HuH-7.5 (cell line): ENCODE measurements at regions not wholly inside any gene's neighbourhood (a gene's known extent, or its start where the extent isn't known, plus 50 kb on each side); places are given as distances from the start of the nearest gene placed in this dataset.
"Not testable (repeated sequence)": the region's sequence is repeated elsewhere in the genome, so short reads cannot be mapped to it uniquely, and the experiment has no call there.

ENCODE experiments used
- DNase-seq: peaks from one replicate; pipeline ENCODE4 v3.0.0; 2011; ENCODE audit warnings: low spot score

DNA sequence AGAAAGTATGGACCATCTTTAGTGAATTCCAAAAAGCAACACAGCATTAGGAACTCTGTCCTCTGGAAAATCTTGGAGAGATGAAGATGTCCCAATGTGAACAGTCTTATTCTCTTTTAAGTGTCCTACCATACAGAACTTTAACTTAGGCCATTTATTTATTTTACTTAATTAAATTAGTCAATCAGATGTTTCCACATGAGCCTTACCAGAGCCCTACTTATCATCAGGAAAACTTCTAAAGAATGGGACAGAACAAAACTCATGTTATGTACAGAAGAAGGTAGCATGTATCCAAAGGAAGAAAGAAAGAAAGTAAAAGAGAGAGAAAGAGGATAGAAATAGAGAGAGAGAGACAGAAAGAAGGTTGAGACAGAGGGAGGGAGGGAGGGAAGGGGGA, 276.4 kb downstream of the ETV1 start:
- no peak for DNase-seq

DNA sequence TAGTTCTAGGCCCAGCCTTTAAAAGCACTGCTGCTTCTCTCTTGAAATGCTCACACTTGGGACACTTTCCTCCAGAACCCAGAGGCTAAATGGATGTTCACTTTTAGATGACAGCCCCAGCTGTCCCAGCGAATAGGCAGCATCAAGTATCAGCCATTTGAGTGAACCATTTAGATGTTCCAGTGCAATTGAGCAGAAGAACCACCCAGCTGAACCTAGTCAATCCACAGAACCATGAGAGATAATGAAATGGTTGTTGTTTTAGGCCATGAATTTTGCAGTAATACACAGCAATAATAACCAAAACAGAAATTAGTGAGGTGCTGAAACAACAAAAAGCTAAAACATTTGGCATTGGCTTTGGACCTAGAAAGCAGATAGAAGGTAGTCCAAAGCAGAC, 273.9 kb downstream of the ETV1 start:
- no peak for DNase-seq

DNA sequence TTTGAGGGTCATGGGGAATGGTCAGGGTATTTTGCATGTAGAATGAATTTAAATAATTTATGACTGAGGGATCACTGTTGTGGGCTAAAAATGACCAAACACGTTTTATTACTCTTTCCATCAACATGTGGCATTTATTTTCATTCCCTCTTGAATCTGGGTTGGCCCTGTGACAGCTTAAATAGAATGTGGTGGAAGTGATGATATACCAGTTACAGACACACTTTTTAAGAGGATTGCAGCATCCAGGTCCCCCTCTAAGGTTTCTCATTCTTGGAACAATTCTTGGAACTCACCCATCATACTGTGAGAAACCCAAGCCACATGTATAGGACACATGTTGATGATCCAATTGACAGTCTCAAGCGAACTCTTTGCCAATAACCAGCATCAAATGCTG, 272.4 kb downstream of the ETV1 start:
- no peak for DNase-seq

DNA sequence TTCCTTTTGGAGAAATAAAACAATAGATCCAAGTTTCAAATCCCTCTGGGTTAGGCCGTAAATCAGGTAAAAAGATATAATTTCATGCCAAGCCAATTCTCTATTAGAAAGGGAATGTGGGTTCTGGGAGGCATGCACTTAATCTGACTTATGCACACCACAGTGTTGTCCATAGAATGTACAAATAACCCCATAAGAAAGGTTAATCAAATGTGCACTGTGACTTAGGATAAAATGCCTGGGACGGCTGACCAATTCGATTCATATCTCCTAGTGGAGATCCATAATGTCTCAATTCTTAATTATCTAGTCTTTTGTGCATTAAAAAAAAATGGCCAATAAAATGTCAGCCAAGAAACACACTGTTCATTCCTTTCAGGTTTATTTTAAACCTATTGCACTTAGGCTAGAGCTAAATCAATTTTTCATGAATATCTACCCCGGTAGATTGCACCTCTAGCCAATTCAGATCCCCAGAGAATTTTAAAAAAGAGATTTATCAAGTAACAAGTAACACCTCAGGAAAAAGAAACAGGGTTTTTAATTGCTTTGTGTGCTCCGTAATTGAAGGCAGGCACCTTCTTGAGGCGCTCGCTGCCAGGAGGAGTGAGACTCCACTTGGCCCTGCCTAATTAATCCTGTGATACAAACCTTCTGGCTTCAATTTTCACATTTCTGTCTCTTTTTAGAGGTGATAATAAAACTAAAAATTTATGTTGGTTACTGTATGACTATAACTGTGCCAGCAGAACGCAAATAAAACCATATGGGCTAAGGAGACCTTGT, 265.1 kb downstream of the ETV1 start:
- no peak for DNase-seq

DNA sequence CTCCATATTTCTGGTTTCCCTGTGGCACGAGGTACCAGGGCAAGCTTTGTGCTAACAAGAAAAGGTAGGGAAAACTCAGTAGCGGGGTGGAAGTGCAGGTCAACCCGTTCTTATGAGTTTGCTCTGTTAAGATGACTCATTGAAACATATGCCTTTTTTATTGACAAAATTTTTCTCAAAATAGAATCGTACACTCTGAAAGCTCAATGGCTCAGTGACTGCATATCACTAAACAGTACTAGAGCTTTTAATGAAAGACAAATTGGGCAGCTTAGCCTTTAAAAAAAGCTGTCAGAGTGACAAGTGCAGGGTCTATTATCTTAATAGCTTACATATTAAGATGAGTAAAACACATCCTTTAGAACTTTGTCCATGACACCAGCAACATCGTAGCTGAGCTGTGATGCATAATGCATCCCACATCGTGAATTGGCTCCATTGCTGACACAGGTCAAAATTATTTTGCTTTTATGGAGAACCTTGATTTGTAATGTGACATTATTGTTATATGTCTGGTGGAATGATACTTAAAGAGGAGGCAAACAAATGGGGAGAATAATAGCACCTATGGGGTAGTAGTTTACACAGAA, 264.4 kb downstream of the ETV1 start:
- no peak for DNase-seq

DNA sequence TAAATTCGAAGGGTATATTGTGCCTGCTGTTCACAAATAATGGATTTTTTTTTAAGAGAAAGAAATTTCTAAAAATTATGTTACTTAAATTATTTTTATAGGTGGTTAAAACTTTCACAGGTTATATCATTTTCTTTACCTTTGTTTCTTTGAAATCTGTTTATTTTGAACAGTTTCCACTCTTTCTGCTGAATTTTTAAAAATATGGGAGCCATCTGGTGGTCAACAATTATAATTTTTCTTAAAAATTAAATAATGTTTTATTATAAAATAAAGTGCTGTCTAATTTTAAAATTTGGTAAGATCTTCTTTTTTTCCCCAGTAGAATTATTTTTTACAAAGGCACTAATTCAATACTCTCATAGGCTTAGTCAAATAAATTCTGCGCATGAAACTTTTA, 263.9 kb downstream of the ETV1 start:
- DNase-seq: no peak

DNA sequence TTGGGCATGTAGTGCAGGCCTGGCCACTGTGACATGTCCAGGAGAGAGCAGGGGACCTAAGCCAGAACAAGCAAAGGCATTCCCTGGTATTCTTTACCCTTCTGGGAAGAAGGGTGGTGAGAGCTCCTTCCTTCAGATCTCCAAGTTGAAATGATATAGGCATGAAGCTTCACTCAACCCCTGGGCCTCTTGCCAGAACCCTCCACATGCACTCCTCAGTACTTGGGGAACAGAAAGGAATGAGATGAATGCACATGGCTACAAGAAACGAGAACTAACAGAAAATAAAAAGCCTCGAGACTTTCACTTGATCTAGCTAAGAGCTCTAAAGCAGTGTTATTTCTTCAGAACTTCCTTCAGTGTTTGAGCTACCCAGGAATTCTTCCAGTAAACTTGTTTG, 262.2 kb downstream of the ETV1 start:
- no peak for DNase-seq

DNA sequence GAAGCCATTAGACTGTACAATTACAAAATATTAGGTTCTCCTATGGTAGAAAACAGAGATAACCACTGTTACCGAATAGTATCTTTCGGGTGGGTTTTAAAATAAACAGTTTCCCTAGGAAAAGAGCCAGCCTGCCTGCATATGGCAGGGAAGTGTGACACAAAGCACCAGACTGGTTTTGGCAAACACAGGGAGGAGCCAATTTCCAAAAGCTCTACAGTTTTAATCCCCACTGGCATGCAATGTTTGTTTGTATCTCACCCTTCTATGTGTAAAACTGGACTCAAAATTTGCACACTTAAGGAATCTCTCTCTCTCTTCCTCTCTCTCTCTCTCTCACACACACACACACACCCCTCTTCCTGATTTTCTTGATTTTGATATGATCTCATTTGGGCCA, 261.7 kb downstream of the ETV1 start:
- no peak for DNase-seq

DNA sequence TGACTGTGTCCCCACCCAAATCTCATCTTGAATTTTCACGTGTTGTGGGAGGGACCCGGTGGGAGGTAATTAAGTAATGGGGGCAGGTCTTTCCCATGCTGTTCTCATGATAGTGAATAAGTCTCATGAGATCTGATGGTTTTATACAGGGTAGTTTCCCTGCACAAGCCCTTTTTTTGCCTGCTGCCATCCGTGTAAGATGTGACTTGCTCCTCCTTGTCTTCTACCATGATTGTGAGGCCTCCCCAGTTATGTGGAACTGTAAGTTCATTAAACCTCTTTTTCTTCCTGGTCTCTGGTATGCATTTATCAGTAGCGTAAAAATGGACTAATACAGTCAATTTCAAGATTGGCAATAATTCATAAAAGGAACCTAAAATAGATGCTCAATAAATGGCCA, 261.0 kb downstream of the ETV1 start:
- DNase-seq: not testable (repeated sequence)

DNA sequence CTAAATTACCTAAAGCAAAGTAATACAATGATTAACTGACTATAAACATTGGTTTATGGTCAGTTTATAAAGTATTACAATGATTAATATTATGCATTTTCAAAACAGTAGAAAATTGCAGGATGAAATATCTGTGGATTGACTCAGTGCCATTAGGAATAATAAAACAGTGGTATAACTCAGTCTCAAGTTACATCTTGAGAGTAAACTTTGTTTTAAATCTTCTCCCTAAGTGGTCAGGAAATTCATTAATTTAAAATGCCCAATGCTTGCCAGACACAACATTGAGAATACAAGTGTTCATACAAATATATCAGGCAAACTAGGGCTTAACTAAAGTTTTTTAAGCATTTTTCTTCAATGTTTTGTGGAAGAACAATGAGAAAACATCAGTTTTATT, 257.8 kb downstream of the ETV1 start:
- DNase-seq: no peak

DNA sequence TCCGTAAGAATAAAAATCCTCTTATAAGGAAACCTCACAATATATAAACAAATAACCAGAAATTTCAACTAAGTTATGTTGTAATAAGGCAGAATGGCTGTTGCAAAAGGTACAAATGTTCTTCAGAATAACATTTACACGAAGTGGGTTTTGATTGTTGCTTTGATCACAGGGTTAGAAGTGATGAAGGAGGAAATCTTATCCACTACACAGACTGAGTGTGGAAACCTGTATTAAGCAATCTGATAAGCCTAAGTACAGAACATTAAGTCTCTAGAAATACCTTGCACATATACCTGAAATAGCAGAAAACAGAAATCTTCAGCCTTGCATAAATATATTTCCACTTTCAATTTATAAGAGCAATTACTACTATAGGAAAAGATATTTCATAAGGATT, 251.9 kb downstream of the ETV1 start:
- no peak for DNase-seq

DNA sequence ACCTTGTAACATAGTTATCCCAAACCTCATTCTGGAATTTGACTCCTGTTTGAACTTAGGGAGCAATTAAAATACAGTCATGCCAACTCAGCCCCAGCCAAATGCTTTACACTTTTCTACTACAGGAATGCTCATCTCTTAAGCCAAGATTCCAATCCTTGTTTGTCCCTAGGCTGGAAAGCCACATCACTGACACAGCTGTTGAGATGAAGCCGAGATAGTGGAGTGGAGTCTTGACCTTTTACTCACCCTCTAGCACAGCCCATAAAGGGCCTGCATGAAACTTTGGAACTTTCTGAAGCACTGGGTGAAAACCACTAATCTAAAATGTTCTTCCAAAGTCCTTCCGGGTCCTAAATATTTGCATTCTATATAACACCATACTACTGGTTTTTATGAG, 247.3 kb downstream of the ETV1 start:
- no peak for DNase-seq

DNA sequence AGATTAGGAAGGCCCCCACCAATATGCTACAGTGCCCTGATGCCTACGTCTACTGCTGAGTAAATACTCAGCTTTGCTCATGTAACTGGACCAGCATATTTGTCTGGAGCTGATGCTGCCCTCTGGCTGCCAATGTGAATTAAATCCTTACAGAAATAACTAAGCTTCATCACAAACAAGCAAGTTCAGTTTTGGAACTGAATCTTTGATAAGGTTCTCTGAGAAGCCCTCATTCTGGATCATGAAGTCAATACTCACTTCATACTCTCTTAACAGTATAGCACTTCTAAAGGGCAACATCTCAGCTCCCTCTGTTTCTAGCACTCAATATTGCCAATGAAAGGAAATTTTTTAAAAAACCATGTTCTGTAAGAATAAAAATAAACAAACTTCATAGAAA, 246.7 kb downstream of the ETV1 start:
- DNase-seq: no peak

DNA sequence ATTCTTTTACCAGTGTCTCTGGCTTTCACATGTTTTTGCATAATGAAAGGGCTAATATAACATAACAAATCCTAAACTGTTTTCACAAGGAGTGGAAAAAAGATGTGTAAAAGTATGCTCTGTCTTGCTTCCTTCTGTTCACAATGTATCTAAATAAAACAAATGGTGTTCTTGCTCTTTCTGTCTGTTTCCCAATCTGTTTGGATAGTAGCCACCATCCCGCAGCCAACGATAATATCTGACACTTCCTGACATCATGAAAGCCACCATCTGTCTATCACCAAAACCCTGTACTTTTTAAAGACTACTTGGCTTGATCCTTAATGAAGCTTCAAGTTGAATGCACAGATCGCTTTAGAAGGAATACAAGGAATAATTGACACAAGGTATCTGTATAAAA, 246.2 kb downstream of the ETV1 start:
- no peak for DNase-seq

DNA sequence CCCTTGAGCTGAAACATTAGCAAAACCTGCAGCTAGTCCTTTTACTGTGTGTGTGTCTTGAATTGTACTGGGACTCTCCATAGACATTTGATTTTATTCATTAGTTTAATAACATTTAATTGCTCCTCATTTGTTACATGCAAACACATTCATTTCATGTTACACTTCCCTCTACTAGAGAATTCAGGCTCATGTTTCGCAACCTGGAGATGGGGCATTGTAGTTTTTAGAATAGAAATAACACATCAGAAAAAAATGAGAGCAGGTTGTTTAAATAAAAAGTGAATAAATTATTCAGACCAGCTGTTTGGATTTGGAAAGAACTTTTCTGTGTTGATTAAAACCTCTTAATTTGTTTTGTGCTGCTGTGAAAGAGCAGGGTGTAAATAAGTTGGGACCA, 243.9 kb downstream of the ETV1 start:
- no peak for DNase-seq

DNA sequence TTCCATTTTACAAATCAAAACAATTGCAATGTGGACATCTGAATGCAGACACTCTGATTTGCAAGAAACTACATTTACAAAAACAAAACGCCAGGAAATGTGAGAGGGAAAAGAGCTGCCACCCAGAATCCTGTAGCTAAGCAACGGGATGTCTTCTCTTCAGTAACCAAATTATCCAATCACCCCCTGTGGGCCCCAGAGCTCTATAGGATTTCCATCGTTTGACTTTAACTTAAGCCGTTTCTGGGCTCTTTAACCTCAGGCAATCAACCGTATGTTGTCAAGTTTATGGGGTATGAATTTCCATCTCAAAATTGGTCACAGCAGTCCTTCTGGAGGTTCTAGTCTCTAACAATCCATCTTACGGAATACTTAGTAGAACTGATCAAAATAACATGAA, 240.5 kb downstream of the ETV1 start:
- DNase-seq: no peak

DNA sequence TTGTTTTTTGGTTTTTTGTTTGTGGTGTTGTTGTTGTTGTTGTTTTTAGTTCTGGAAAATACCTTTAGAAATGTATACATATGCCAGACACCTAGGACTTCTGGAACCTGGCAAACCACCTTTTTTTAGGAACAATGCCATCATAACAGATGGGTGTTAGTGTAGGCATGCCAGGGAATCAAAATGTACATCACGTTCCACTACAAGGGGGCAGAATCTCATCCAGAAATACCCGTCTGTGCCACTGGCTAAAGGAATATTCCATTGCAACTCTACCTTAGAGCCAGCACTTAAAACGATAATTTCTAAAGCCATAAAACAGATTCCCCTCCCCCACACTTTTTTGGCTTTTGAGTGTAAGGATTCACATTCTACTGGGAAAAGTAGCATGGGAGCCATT, 239.8 kb downstream of the ETV1 start:
- DNase-seq: no peak

DNA sequence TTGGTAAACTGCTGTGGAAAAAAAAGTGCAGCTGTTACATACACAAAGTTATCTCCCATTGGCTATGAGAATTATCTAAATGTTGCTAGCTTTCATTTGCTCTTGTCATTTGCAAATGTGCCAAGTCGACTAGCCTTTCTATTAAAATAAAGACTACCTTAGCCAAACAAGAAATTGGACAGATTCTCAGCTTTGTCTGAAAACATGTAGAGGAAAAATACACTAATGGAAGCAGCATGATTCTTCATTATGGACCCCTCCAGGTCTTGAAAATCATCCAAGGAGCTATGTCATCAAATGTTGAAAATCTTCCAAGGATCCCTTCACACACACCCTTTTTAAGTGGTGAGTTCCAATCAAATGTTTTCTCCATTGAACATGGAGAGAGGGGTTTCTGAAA, 237.7 kb downstream of the ETV1 start:
- DNase-seq: no peak

DNA sequence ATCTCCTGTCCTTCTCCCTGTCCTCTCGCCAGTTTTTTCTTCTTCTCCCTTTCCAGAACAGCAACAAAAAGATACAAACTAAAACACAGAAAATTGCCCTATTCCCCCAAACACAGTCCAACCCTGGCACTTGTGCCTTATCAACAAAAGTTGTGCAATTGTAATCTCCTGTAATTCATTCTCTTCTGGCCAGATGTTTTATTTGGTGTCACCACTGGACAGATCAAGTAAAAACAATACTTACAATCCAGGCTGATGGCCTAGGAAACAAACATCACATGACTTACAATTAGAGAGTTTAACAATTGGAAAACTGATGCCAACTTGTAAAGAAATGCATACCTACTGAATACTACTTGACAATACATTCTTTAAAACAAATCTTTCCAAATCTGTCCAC, 231.6 kb downstream of the ETV1 start:
- DNase-seq: no peak

DNA sequence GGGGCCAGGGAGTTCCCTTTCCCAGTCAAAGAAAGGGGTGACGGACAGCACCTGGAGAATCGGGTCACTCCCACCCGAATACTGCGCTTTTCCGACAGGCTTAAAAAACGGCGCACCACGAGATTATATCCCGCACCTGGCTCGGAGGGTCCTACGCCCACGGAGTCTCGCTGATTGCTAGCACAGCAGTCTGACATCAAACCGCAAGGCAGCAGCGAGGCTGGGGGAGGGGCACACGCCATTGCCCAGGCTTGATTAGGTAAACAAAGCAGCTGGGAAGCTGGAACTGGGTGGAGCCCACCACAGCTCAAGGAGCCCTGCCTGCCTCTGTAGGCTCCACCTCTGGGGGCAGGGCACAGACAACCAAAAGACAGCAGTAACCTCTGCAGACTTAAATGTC, 223.6 kb downstream of the ETV1 start:
- not testable (repeated sequence) for DNase-seq

DNA sequence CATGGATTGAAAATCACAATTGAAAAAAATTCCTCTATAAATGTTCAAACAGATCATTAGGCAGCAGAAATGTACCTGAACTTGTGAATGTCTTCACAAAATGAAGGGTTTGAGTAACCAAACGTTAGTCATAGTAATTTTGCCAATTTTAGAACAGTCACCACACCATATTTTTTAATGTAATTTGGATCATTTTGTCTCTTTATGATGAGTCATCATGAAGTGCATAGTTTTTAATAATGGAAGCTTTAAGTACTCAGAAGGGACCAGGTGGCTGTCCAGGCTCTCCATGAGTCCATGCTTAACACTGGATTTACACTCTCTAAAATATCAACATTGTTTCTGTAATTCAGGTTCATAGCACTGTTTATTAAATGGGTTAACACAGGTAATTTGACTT, 219.2 kb downstream of the ETV1 start:
- DNase-seq: no peak

DNA sequence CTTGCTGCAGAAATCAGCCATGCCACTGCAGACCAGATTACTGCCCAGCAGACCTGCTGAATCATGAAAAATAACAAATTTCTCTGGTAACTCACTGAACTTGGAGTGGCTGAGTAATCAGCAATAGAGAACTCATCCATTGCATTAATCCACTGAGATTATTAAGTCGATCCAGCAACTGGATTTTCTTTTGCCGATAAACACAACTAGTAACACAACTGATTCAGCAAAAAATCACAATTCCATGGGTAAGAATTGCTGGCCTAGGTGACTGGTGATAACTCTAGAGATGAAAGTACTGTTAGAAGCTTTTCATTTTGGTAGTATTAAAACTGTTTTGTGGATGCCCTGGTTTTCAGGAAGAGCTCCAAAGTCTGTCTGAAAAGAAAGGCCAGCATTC, 214.5 kb downstream of the ETV1 start:
- no peak for DNase-seq

DNA sequence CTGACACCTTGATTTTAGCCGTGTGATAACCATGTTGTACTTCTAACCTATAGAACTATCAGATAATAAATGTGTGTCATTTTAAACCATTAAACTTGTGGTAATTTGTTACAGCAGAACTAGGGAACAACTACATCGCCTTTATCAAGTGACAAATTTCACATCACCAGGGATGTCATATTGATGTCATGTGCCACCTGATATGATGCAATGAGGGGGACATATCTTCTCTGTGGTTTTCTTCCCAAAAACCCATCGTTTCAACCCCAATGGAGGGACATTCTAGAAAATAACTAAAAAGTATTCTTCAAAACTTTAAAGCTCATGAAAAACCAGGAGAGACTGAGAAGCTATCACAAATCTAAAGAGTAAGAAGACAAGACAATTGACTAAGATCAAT, 212.2 kb downstream of the ETV1 start:
- DNase-seq: no peak

DNA sequence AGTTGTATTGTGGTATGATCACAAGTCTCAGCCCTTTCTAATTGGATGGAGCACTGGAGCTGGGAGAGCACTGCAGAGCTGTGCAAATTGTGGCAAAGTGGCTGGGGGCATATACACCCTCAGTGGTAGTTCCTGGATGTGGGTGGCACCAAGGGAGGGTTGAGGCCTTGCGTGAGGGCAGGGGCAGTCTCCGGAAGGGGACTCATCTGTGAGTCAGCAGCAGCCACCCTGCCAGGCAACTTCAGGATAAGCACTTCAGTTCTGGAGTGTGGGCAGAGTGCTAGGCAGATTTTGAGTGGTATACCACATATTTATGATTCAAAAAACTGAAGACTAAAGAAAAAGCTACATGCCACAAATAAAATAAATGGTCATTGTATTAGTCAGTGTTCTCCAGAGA, 210.5 kb downstream of the ETV1 start:
- DNase-seq: no peak
